Umbilical cord (tissue), 1 donor: ENCODE measurements at regions not wholly inside any gene's neighbourhood (a gene's known extent, or its start where the extent isn't known, plus 50 kb on each side); places are given as distances from the start of the nearest gene placed in this dataset.

Source experiments
- DNase-seq: peaks from one replicate; pipeline ENCODE4 v3.0.0-alpha.2; 2015; ENCODE audit warnings: low spot score

DNA sequence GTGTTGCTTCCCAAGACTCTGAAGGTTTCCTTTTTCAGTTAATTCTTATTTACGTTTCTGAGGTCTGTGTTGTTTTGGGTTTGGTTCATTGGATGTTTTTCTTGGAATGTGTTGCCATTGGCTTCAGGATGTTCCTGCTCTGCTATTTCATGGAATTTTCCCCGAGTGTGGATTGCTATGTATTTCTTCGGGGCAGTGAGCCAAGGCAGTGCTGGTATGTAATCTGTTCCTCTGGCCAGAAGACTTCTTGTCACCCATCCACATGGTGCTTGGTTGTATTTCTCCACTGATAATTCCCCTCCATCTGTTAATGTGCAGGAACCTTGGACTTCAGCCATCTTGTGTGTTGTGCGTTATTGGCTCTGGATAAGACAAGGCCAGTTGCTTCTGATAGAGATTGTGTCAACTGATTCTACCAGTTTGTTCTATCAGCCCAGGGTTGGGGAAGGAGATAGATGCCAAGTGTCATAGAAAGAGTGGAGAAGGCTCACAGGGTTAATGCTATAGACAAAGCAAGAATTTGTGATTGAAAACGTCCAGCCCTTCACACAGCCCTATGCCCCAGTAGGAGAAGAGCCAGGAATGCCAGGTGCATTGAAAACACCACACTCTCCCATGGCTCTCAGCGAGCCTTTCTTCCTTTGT, 505.2 kb downstream of the PLPP3 start:
- DNase-seq: peak; percentile 74

DNA sequence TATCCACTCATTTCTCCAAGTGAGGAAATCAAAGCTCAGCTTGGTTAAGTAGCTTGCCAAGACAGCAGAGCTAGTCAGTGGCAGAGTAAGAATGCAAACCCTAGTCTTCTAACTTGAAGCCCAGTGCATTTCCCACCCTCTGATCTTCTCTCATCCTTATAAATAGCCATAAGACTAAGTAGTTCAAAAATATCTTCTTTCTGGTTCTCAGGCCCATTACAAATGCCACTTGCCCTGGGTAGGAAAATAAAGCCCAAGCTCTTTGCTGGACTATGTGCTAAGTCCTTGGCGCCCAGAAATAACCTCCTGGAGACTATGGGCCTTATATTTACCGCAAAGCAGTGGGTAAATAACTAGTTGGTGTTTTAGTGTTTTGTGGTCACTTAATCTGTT, 505.8 kb downstream of the PLPP3 start:
- no peak for DNase-seq

DNA sequence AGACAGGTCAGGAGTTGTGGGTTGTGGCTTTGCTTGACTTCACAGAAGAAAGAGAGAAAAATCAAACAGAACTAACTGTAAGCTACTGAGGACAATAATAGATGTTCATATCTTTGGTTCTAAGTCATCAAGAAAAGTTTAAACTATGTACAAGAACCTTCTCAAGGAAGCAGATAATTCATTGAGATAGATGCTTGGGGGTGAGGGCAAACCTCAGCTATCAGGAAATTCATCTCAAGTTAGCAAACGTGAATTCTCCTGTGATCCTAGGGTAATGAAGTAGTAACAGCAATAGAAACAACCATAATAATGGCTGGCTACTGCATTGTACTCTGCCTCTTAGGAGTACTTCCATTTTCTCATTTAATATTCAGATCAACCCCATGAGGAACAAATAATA, 506.2 kb downstream of the PLPP3 start:
- DNase-seq: no peak

DNA sequence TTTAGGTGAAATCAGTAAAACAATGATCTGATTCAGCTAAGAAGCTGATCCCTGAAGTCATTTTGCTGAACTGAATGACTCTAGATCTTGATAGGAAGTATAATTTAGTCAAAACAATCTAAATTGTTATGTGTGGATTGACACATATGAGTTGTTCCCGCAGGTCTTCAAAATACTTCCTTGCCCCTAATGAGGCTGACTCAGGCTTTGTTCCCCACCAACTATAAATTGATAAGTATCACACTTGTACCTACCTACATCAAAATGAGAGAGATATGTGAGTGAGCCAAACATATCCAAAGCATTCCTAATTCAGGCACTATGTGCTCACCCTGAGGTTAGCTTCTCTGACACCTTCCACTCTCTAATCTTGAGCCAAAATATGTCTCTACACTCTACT, 507.1 kb downstream of the PLPP3 start:
- no peak for DNase-seq

DNA sequence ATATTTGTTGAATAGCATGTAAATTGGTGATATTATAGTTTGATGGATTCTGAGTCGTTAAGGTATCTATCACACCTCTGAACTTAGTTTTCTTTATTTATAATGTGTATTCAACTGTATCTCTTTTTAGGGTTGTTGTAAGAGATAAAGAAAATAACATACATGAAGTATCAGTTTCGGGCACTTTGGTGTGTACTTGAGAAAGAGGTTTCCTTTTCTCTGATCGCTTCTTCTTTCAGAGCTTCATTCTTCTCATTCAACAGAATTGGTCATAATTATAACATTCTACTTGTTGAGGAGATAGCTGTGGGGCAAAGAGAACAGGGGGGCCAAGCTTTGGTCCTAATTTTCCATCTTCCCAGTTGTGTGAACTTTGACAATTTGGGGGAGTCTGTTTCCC, 508.0 kb downstream of the PLPP3 start:
- no peak for DNase-seq

DNA sequence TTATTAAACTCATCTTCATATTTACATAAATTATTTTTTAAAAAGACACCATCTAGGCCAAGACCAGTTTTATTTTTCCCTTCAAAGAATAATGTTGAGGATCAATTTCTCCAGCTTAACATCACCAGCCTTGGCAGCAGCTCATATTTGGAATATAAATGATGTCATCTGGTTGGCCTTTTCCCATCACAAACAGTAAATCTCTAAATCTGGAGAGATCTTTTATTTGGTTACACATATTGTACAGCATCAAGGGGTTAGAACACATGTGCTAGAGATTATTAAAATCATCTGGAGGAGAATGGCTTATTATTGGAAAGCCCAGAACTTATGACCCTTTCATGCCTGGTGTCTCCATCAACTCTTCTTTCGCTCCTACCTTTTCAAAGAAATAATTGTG, 508.8 kb downstream of the PLPP3 start:
- DNase-seq: peak; percentile 79

DNA sequence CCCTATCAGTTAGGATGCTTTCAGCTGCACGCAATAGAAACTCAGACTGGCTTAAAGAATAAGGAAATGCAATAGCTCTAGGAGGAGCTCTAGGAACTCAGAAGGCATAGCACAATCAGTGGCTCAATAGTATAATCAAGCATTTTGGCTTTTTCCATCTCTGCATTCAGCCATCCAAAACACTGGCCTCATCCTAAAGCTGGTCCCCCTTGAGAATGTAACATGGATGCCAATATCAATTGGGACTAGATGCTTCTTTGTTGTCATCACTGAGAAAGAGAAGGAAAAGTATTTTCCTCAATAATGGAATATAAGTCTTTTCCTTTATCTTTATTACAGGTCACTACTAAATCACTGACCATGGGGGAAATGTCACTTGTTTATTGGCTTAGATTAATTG, 509.5 kb downstream of the PLPP3 start:
- DNase-seq: no peak

DNA sequence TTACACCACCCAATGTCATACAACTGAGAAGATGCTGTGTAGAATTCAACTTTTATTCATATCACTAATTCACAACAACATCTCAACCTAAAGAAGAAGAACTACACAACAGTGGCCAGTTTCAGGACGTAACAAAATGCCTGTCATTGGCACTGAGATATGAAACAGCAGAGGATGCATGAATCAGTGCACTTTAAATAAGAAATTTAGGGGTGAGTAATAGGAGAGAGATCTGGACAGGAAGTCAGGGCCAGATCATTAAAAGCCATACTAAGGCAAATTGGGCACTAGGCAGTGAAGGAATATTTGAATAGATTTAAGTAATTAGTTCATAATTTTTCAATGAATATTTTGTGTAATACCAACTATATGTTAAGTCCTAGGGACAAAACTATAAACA, 510.5 kb downstream of the PLPP3 start:
- DNase-seq: no peak

DNA sequence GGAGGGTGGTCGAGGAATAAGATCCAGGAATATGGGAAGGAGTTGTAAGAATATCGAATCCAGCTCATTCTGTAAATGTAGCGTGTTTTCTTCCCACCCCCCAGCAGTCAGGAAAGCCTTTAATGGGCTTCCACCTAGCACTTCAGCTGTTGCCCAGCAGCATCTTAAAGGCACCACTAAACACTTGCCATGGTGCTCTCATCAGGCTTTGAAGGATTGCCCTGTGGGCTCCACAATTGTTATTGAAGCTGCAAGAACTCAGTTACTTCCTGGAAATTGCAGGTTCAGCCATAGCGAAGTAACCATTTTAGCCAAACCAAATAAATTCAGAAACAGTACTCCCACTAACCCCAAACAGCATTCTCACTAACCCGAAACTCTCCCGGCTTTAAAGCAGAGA, 511.2 kb downstream of the PLPP3 start:
- DNase-seq: no peak

DNA sequence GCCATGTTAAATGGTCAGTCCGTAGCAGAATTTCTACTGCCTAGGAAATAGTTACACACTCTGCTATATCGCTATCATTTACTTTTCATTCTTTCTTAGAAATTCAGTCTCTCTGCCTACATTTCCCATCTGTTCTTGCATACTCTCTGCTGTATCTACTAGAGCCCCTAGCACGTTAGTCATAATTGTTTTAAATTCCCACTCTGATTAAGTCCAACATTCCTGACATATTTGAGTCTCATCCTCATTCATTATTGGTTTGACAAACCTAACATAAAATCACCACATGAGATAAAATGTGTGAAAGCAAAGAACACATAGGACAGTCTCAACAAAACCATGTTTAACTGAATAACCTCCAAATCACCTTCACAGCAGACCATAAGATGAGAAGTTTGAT, 513.6 kb downstream of the PLPP3 start:
- DNase-seq: no peak

DNA sequence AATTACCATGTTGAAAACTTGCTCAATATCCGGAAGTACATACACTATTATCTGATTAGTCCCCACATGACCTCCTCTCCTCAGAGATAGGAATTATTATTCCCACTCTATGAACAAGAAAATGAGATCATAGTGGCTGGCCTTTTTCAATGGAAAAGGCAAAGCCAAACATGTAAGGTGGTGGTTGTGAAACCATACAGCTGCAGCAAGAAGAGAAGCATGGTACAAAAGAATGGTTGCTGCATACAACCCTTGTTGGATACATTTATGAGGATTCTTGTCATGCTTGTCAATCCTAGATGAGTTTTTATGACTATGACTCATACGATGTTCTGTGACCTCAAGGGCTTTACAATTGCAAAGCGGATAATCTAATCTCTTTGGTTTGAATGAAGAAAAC, 514.7 kb downstream of the PLPP3 start:
- no peak for DNase-seq

DNA sequence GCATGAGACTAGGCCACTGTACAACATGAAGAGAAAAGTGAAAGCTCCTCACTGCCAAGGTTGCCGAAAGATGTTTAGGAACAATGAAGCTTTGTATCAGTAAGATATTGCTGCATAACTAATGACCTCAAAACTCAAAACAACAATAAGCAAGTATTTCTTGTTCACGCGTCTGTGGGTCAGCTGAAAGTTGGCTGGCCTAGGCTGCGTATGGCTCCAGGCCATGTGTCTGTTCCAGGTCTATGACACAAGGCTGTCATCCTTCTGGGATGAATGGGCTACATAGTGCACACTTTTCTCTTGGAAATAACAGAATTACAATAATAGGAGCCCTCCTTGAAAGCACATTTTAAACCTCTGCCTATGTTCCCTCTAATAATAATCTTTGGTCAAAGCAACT, 515.9 kb downstream of the PLPP3 start:
- DNase-seq: no peak

DNA sequence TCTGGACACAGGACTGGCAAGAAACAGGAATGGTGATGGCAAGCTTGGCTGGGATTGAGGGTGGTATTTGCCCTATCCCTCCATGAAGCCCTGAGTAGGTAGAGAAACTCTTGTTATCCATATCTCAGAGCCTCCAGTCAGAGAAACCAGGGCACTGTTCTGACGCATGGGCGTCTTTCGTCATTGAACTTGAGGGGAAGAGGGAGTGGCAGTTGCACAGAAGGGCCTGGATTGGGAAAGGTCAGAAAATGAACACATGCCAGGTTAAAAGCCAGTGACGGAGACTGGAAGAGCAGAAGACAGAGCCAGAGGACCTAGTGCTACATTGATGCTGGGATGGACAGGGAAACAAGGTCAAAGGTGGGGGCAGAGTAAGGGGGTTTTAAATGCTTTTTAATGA, 516.7 kb downstream of the PLPP3 start:
- DNase-seq: no peak

DNA sequence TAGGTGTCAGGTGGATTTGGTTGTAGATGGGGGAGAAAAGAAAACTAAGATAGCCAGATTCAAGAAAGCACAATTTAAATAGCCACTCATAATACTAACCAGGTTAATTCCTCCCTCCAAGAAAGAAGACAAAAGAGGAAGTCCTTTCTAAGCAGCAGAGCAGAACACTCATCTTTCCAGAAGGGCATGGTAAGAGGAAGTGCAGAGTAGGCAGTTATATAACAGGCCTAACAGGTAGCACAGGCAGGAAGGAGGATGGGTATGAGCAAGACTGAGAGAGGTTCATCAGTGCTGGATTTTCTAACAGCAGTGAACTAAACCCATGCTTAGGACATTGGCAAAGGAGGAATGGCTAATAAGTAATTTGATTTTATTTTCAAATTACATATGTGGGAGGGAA, 517.5 kb downstream of the PLPP3 start:
- DNase-seq: no peak

DNA sequence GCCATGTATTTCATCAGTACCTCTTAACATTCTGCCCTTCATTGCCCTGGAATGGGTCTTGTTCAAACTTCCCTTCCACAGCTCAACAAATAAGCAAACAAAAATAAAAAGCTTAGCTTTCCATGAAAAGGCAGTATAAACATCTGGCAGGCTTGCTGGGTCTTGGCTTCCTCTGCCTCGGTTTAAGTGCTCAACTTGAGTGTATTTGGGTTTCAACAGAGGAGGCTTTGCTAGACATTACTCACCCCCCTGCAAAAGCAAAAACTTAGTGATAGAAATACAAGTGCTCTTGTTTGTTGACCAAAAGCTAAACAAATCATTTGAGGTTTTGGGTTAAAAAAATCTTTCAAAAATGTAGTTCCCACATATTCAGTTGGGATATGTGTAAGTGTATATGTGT, 518.5 kb downstream of the PLPP3 start:
- peak; percentile 81 for DNase-seq

DNA sequence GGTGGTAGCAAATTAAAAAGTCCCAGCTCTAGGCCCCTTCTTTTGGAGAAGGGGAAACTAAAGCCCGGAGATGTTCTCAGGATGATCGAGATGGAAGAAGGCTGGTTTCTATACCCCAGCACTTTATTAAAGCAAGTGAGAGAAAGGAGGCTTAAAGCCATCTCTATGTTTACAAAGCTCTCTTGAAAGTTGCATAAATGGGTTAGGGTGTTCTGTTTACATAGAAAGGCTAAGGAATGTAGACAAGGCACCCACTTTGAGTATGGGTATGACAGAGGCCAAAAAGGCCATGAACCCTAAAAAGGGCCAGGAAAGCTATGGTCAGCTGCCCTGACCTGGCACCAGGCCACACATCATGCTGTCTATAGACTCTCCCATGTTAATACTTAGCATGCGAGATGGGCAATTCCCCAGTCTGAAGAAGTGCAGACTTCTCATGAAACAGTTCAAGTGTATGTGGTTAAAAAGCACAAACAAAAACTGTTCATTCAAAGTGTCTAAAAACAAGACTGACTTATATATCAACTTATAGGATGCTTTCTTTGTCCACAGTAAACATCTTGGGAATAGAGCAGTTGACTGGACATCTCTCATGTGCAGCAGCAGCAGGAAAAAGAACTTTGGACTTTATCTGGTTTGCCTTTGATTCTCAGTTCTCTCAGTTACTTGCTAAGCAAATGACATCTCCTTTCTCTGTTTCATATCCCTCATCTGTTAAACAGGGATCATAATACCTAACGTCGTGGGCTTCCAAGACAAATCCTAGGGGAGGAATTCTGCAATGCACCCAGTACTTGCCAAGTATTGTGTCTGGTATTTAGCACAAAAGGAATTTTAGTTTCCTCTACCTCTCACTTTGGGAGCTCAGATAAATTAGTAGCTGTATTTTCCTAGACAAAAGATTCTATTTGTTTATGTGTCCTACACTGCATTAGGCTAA, 521.6 kb downstream of the PLPP3 start:
- DNase-seq: no peak

DNA sequence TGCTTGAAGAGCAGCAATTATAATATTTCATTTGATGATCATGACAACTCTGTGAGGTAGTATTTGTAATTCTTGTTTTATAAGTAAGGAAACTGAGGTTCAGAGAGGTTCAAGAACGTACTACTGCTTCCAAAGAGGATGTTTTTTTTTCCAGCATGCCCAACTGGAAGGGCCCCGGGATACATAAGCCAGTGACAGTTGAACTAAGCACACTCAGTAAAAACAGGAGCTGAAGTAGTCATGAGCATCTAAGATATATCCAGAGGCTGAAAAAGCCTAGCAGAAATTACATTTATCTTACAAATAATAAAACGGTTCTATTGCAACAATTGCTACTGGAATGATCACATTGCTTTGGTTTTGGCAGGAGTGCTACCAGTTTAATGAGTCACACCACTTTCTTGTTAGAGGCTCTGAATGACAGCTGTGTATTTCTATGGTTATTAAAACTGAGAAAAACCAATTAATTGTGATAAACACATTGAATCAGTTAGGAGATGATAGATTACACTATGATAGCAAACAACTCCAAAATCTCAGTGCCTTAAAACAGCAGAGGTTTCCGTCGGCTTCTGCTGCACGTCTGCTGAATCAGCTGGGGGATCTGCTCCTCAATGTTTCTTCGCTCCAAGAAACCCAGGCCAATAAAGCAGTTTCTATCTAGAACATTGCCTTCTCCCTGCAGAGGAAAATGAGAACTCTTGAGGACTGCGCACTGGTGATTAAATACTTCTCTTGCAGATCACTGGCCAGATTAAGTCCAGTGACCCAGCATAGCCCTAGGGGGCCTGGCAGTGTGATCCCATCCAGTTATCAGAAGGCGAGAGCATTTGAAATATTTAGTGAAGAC, 522.7 kb downstream of the PLPP3 start:
- DNase-seq: peak; percentile 87

DNA sequence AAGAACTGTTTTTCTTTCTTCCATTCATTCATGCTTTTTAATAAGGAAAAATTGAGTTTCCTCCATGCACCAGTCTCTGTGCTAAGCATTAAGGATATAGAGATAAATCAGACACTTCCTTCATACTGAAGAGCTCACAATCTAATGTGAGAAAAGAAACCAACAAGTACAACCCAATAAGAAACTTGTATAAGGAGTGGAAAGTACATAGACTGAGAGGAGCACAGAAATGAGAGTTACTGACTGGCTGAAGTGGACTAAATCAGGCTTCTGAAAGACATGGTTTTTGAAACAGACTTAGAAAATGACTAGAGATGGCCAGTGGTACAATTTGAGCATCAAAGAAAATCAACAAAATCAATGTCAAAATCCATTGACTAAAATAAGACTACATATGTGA, 524.4 kb downstream of the PLPP3 start:
- no peak for DNase-seq

DNA sequence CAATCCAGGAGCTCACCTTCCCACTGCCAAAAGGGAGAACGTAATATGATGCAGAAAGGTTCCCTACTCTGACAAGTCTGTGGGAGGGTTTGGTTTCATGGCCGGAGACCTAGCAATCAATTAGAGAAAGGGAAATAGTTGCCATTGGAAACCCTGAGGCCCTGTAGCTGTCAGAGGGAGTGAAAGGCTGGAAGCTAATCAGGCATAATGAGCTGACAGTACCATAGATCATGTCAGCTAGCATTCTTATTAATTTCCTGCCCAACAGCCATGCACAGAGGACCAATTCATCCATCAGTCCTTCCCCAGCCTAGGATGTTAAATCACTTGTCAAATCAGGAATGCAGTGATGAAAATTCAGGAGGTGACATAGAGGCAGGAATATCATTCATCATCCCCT, 527.3 kb downstream of the PLPP3 start:
- no peak for DNase-seq

DNA sequence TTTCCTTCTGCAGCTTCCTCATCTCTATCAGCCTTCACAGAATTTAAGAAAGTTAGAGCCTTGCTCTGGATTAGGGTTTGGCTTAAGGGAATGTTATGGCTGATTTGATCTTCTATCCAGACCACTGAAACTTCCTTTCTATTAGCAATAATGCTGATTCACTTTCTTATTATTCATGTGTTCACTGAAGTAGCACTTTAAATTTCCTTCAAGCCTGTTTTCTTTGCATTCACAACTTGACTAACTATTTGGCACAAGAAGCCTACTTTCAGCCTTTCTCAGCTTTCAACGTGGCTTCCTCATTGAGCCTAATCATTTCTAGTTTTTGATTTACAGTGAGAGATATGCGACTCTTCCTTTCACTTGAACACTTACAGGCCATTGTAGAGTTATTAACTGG, 528.5 kb downstream of the PLPP3 start:
- DNase-seq: no peak

DNA sequence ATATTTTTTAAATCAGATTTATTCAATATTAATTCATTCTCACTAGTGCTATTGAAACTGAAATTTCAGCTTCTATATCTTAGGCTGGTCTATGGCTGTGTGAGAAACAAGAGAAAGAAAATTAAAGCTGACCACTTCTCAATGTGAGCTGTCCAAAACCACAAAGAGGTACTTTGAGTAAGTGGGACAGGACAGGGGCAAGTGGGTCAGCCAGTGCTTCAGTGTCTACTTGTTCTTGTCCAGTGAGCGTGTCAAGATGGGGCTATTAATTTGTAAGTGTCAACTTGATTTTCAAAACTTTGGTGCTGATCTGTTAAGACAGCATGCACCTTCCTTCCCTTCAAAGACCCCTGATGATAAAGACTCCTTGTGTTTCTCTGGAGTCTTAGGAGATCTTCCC, 533.9 kb downstream of the PLPP3 start:
- DNase-seq: no peak

DNA sequence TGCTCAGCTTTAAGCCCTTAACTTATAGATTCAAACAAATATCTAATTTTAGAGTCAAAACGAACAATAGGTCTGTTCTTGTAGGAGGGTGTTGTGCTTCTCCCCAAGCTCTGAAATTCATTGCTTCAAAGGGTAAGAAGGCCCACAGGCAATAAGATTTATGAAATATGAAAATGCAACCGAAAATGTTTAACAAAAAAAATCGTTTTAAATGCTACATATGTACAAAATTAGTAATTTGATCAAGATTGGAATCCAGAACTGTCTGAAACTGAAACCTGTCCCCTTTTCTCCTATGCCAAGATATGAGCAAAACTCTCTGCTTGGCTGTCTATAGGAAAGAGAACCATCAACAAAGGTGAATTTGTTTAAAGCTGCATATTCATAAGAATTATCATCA, 534.3 kb downstream of the PLPP3 start:
- DNase-seq: no peak
